HG02852 (cell line): ENCODE measurements at regions not wholly inside any gene's neighbourhood (a gene's known extent, or its start where the extent isn't known, plus 50 kb on each side); places are given as distances from the start of the nearest gene placed in this dataset.
"Not testable (repeated sequence)": the region's sequence is repeated elsewhere in the genome, so short reads cannot be mapped to it uniquely, and the experiment has no call there.

Experiments used
- ATAC-seq: cut with Tn5 transposase; IDR thresholded peaks from one replicate; pipeline ENCODE4 v1.9.1; 2021; ENCODE audit warnings: mild to moderate bottlenecking, moderate library complexity; ENCODE audit not compliant: unreplicated experiment

DNA sequence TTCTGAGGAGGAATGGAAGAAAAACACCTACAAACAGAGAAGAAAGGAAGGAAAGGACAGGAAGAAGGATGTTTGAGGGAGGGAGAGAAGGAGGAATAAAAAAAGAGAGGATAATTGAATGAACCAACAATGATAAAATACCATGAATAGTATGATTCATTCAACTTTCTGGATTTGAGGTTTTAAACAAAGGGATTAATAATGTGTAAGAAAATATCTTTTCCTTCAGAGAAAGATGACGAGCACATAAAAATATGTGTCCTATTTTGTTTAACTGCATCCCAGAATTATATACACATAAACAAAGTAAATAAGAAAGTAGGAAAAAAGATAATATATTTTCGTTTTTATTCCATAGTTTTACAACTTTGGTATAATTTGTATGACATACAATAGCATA lies 1380.4 kb downstream of the STIM2 start:
- ATAC-seq: no peak

DNA sequence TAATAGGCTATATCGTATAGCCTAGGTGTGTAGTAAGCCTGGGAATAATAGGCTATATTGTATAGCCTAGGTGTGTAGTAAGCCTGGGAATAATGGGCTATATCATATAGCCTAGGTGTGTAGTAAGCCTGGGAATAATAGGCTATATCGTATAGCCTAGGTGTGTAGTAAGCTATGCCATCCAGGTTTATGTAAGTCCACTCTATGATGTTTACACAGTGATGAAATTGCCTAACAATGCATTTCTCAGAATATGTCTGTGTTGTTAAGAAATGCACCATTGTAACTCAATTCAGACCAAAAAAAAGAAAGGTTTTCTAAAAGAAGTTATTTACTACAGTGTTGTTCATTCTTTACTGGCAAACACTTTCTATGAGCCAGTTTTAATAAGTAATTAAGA lies 1387.2 kb downstream of the STIM2 start:
- no peak for ATAC-seq

DNA sequence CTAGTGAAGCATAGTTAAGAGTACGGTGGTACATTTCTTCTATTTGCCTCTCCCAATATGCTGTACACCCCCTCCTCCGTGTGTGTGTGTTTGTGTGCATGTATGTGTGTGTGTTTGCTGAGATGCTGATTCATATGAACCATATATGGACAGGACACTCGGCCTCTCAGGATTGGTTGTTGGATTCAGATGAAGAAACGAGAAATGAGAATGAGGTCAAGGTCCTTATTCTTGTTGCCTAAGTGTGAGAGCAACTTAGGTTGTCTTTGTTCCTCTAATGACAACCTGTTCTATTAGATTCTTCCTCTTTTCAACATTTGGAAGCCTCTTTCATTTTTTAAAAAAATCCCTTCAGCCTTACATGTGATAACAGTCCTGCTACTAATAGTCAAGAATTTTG lies 1387.6 kb downstream of the STIM2 start:
- ATAC-seq: no peak

DNA sequence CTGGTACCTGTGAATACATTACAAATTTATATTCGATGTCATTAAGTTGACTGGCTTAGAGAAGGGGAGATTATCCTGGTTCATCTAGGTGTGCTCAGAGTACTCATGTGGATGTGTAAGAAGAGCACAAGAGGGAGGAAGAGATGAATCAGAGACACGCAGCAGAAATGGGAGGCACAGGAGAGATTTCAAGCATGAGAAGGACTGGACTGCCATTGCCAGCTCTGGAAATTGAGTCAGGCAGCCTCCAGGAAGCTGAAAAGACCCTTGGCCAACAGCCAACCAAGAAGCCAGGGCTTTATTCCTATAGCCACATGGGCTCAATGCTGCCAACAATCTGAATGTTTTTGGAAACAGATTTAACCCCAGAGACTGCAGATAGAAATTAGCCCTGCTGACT lies 1390.0 kb downstream of the STIM2 start:
- ATAC-seq: no peak

DNA sequence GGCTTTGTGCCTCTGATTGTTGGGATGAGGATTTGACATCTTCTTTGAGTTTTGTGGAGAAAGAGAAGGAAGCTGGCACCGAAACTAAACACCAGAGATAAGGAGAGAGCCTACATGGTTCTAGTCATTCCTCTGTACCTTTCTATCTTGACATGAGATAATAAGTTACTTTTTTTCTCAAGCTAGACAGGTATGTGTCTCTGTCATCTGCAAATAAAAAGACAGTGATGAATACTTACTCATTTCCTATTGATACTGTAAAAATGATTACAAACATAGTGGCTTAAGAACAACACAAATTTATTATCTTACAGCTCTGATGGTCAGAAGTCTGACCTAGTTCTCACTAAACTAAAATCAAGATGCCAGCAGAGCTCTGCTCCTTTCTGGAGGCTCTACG lies 1391.2 kb downstream of the STIM2 start:
- no peak for ATAC-seq

DNA sequence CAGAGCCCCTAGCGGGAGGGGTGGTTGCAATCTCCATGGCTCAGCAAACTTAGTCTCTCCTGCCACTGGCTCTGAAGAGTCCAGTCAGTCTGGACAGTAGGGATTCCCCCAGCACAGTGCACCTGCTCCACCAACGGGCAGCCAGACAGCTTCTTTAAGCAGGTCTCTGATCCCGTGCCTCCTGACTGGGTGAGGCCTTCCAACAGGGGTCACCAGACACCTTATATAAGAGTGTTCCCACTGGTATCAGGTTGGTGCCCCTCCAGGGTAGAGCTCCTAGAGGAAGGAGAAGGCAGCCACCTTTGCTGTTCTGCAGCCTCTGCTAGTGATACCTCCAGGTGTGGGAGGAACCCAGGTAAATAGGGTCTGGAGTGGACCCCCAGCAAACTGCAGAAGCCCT lies 1393.4 kb downstream of the STIM2 start:
- ATAC-seq: no peak

DNA sequence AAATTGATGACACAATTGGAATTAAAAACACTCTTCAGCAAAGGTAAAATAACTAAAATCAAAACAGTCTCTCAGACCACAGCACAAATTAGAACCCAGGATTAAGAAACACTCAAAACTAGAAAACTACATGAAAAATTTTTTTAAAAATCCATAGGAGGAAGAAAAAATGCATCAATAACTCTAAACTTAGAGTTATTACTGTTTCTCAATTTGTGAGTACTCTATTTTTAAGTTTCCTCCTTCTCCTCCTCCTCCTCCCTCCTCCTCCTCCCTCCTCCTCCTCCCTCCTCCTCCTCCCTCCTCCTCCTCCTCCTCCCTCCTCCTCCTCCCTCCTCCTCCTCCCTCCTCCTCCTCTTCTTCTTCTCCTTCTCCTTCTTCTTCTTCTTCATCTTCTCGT lies 1395.7 kb downstream of the STIM2 start:
- no peak for ATAC-seq

DNA sequence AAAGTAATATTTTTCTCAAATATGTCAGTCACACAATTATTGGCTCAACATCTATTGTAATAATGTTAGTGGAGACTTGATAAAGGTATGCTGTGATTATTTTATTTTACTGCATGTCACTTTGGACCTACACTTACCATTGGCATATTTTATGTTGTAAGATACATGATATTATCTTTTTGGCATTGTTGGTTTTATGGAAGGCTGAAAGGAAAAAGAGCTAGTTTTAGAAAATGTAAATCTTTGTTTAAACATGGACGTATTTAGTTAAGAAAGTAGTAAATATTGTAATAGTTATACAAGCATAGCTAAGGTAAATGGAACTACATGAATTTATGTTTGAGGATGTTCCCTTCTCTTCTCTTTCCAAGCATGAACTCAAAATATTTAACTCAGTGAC lies 1399.3 kb downstream of the STIM2 start:
- ATAC-seq: no peak

- no peak for ATAC-seq
Measured at GRCh38 chr4:28267166-28267565, 1406.5 kb downstream of the STIM2 start.

- ATAC-seq: no peak
Measured at GRCh38 chr4:28269426-28269825, 1408.8 kb downstream of the STIM2 start.

- no peak for ATAC-seq
Measured at GRCh38 chr4:28277931-28278330, 1417.3 kb downstream of the STIM2 start.

- no peak for ATAC-seq
Measured at GRCh38 chr4:28278676-28279075, 1418.0 kb downstream of the STIM2 start.

- ATAC-seq: no peak
Measured at GRCh38 chr4:28279249-28279648, 1418.6 kb downstream of the STIM2 start.

- ATAC-seq: not testable (repeated sequence)
Measured at GRCh38 chr4:28286266-28286665, 1425.6 kb downstream of the STIM2 start.

DNA sequence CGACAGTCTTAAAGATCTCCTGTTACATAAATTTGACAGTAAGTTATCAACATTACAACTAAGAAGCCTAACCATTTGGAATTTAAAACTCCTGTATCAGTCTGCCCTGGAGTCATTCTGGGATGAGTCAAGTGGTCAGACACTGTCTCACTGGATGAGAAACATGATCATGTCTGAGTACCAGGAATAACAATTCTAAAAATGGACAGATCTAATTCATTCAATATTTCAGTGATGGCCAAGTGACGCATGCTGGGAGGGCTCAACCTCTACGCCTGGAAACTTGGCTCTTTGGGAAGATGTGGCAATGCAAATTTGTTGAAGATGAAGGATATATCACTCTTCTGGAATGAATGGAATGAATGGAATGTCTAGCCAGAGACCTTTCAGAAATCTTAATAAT lies 1427.2 kb downstream of the STIM2 start:
- ATAC-seq: no peak

DNA sequence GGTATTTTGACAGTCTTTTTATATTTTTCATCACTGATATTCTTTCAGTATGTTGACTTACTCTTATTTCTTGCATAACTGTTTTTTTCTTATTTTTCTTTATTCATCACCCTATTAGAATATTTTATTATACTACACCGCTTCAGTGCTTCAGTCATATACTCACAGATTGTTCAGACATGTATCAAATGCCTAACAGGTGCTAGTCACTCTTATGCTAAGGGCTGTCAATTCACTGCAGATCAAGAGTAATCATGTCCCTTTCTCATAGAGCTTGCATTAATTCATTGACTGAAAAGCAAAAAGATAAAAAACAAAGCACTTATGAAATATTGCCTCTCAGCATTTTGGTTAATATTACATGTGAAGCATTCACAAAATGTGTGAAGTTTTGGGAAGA lies 1435.6 kb downstream of the STIM2 start:
- no peak for ATAC-seq

GRCh38 chr4:28310926-28311325 lies 1450.3 kb downstream of the STIM2 start:
- ATAC-seq: no peak

DNA sequence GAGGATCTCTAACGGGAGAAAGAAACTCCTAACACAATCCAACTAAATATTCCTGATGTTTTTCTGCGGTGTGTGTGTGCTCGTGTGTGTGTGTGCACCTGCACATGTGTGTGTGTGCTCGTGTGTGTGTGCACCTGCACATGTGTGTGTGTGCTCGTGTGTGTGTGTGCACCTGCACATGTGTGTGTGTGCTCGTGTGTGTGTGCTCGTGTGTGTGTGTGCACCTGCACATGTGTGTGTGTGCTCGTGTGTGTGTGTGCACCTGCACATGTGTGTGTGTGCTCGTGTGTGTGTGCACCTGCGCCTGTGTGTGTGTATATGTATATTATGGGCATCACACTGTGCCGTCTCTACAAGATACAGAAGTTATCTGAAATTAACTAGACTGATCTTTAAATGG lies 1451.9 kb downstream of the STIM2 start:
- not testable (repeated sequence) for ATAC-seq

DNA sequence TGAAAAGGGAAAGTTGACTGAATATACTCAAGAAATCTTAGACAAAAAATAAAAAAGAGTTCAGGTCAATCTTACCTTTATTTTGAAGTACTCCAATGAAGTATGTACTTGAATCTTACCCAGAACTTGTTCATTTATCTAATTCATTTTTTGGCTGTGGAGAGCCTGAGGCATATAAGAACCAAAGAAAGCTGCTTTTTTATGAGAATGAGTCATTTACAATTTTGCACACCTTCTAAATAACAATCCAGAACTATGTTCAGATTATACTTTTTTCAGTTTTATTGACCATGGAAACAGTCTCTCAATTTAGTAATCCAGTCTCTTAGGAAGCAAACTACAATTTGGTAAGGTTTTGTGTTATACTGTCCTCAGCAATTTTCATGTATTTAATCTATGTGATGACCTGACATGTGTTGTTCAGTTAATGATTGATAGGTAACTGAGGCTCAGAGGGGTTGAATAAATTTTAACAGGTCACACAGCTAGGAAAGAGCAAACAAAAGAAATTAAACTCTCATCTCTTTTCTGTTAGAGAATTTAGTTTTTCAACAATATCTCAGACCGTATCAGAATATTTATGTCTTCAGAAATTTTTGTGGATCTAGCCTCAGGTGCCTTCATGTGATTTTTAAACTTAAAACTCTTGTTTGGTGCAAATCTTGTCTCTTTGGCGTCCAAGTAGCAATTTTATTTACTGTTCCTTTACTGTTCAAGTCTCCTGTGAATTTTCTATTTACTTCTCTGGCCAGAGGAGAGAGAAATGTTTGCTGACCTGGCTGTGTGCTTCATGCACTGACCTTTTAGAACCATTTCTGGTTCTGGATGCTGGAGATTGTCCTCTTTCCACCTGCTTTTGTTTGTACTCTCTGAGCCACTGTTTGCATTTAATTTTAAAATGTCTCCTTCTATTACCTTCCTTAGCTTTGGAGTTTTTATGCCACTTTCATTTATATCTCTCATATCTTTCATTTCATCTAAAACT lies 1453.4 kb downstream of the STIM2 start:
- no peak for ATAC-seq

DNA sequence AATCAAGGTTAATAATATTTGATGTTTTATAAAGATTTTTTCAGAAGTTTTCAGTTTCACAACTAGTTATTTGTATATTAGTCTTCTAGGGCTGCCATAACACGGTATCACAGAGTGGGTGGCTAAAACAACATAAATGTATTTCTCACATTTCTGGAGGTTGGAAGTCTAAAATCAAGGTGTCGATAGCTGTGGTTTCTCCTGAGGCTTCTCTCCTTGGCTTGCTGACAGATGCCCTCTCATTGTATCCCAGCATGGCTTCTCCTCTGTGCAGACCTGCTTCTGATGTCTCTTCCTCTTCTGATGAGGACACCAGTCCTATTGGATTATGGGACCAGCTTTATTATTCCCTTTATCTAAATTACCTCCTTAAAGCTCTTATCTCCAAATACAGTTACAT lies 1456.6 kb downstream of the STIM2 start:
- ATAC-seq: no peak

- no peak for ATAC-seq
Measured at GRCh38 chr4:28334249-28334648, 1473.6 kb downstream of the STIM2 start.

GRCh38 chr4:28341784-28342183 lies 1481.1 kb downstream of the STIM2 start:
- no peak for ATAC-seq

DNA sequence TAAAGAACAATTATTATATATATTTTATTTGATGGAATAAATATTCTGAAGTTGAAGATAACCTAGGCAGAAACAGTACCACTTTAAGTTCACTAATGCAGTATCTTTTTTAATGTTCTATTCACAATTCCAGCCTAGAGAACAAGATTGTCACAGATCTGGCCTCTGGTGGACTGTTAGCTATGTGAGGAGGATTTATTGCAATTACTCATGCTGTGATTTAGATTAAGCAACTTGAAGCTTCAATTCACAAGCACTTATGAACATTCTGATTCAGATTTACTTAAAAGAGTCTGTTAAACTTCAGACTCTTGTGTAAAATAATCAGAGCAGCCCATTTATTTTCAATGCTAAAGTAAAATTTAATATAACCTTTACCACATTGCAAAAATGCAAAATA lies 1489.8 kb downstream of the STIM2 start:
- no peak for ATAC-seq
